HEK293 (cell line): ENCODE measurements at regions not wholly inside any gene's neighbourhood (a gene's known extent, or its start where the extent isn't known, plus 50 kb on each side); places are given as distances from the start of the nearest gene placed in this dataset.

Experiments used
- PRDM1 ChIP-seq: fragments of 450-650 bp; formaldehyde crosslinking; IDR thresholded peaks from 2 replicates; pipeline ENCODE4; 2016; ENCODE audit warnings: missing biosample characterization, missing genetic modification characterization
- YY1 ChIP-seq: fragments of 450-650 bp; formaldehyde crosslinking; IDR thresholded peaks from 2 replicates; pipeline ENCODE4 v1.5.1; 2018; ENCODE audit warnings: missing biosample characterization, missing genetic modification characterization
- ZNF202 ChIP-seq: fragments of 450-650 bp; formaldehyde crosslinking; IDR thresholded peaks from 2 replicates; pipeline ENCODE4 v1.5.1; 2016; ENCODE audit warnings: missing biosample characterization, missing genetic modification characterization, borderline replicate concordance
- ZNF561 ChIP-seq: fragments of 450-650 bp; IDR thresholded peaks from 2 replicates; pipeline ENCODE4 v1.5.1; 2018; ENCODE audit warnings: missing biosample characterization, missing genetic modification characterization, borderline replicate concordance
- ZNF660 ChIP-seq: fragments of 450-650 bp; IDR thresholded peaks from 2 replicates; pipeline ENCODE4 v1.5.1; 2018; ENCODE audit warnings: missing biosample characterization, mild to moderate bottlenecking, missing genetic modification characterization
- TF ChIP-seq, protein P1 (sequence below): fragments of 450-650 bp; formaldehyde crosslinking; IDR thresholded peaks from 2 replicates; pipeline ENCODE4 v1.5.1; 2016; ENCODE audit warnings: missing biosample characterization, missing genetic modification characterization
- TF ChIP-seq, protein P2 (sequence below): fragments of 450-650 bp; formaldehyde crosslinking; IDR thresholded peaks from 2 replicates; pipeline ENCODE4 v1.5.1; 2016; ENCODE audit warnings: missing biosample characterization, missing genetic modification characterization
- TF ChIP-seq, protein P3 (sequence below): fragments of 450-650 bp; formaldehyde crosslinking; IDR thresholded peaks from 2 replicates; pipeline ENCODE4 v1.5.1; 2017; ENCODE audit warnings: missing biosample characterization, missing genetic modification characterization
- TF ChIP-seq, protein P4 (sequence below): fragments of 450-650 bp; formaldehyde crosslinking; IDR thresholded peaks from 2 replicates; pipeline ENCODE4 v1.5.1; 2016; ENCODE audit warnings: missing biosample characterization, missing genetic modification characterization
- TF ChIP-seq, protein P5 (sequence below): fragments of 450-650 bp; formaldehyde crosslinking; IDR thresholded peaks from 2 replicates; pipeline ENCODE4 v1.5.1; 2016; ENCODE audit warnings: missing biosample characterization, missing genetic modification characterization, borderline replicate concordance
- TF ChIP-seq, protein P6 (sequence below): fragments of 450-650 bp; formaldehyde crosslinking; IDR thresholded peaks from 2 replicates; pipeline ENCODE4 v1.5.1; 2016; ENCODE audit warnings: missing biosample characterization, missing genetic modification characterization

DNA sequence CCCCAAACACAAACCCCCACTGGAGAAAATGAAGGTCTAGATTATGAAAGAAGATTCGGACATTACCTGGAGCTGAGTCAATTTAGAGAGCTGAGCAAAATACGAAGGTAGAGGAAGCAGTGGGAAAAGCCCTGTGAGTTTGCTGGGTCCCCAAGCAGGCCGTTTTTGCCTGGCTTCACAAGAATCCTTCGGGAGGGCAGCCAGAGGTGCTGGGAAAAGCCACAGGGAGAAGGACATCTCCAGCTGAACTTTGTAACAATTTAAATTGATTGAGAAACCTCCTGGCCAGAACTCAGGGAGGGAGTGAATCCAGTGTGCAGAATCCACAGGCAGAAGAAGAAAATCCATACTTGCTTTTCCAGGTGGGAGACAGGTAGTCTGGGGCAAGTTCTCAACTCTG, 319.1 kb upstream of the CT83 start:
- TF ChIP-seq ZNF660 (tag by site-specific recombination) (no peak), ZNF202 (tag by site-specific recombination) (no peak), ZNF561 (no peak), PRDM1 (no peak), YY1 (tag by site-specific recombination) (no peak)
- TF ChIP-seq, protein P1, sequence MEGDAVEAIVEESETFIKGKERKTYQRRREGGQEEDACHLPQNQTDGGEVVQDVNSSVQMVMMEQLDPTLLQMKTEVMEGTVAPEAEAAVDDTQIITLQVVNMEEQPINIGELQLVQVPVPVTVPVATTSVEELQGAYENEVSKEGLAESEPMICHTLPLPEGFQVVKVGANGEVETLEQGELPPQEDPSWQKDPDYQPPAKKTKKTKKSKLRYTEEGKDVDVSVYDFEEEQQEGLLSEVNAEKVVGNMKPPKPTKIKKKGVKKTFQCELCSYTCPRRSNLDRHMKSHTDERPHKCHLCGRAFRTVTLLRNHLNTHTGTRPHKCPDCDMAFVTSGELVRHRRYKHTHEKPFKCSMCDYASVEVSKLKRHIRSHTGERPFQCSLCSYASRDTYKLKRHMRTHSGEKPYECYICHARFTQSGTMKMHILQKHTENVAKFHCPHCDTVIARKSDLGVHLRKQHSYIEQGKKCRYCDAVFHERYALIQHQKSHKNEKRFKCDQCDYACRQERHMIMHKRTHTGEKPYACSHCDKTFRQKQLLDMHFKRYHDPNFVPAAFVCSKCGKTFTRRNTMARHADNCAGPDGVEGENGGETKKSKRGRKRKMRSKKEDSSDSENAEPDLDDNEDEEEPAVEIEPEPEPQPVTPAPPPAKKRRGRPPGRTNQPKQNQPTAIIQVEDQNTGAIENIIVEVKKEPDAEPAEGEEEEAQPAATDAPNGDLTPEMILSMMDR (tag by site-specific recombination), result no peak
- TF ChIP-seq, protein P2, sequence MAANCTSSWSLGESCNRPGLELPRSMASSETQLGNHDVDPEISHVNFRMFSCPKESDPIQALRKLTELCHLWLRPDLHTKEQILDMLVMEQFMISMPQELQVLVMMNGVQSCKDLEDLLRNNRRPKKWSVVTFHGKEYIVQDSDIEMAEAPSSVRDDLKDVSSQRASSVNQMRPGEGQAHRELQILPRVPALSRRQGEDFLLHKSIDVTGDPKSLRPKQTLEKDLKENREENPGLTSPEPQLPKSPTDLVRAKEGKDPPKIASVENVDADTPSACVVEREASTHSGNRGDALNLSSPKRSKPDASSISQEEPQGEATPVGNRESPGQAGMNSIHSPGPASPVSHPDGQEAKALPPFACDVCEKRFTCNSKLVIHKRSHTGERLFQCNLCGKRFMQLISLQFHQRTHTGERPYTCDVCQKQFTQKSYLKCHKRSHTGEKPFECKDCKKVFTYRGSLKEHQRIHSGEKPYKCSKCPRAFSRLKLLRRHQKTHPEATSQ, result no peak
- TF ChIP-seq, protein P3, sequence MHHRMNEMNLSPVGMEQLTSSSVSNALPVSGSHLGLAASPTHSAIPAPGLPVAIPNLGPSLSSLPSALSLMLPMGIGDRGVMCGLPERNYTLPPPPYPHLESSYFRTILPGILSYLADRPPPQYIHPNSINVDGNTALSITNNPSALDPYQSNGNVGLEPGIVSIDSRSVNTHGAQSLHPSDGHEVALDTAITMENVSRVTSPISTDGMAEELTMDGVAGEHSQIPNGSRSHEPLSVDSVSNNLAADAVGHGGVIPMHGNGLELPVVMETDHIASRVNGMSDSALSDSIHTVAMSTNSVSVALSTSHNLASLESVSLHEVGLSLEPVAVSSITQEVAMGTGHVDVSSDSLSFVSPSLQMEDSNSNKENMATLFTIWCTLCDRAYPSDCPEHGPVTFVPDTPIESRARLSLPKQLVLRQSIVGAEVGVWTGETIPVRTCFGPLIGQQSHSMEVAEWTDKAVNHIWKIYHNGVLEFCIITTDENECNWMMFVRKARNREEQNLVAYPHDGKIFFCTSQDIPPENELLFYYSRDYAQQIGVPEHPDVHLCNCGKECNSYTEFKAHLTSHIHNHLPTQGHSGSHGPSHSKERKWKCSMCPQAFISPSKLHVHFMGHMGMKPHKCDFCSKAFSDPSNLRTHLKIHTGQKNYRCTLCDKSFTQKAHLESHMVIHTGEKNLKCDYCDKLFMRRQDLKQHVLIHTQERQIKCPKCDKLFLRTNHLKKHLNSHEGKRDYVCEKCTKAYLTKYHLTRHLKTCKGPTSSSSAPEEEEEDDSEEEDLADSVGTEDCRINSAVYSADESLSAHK, result no peak
- TF ChIP-seq, protein P4, sequence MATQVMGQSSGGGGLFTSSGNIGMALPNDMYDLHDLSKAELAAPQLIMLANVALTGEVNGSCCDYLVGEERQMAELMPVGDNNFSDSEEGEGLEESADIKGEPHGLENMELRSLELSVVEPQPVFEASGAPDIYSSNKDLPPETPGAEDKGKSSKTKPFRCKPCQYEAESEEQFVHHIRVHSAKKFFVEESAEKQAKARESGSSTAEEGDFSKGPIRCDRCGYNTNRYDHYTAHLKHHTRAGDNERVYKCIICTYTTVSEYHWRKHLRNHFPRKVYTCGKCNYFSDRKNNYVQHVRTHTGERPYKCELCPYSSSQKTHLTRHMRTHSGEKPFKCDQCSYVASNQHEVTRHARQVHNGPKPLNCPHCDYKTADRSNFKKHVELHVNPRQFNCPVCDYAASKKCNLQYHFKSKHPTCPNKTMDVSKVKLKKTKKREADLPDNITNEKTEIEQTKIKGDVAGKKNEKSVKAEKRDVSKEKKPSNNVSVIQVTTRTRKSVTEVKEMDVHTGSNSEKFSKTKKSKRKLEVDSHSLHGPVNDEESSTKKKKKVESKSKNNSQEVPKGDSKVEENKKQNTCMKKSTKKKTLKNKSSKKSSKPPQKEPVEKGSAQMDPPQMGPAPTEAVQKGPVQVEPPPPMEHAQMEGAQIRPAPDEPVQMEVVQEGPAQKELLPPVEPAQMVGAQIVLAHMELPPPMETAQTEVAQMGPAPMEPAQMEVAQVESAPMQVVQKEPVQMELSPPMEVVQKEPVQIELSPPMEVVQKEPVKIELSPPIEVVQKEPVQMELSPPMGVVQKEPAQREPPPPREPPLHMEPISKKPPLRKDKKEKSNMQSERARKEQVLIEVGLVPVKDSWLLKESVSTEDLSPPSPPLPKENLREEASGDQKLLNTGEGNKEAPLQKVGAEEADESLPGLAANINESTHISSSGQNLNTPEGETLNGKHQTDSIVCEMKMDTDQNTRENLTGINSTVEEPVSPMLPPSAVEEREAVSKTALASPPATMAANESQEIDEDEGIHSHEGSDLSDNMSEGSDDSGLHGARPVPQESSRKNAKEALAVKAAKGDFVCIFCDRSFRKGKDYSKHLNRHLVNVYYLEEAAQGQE (tag by site-specific recombination), result no peak
- TF ChIP-seq, protein P5, sequence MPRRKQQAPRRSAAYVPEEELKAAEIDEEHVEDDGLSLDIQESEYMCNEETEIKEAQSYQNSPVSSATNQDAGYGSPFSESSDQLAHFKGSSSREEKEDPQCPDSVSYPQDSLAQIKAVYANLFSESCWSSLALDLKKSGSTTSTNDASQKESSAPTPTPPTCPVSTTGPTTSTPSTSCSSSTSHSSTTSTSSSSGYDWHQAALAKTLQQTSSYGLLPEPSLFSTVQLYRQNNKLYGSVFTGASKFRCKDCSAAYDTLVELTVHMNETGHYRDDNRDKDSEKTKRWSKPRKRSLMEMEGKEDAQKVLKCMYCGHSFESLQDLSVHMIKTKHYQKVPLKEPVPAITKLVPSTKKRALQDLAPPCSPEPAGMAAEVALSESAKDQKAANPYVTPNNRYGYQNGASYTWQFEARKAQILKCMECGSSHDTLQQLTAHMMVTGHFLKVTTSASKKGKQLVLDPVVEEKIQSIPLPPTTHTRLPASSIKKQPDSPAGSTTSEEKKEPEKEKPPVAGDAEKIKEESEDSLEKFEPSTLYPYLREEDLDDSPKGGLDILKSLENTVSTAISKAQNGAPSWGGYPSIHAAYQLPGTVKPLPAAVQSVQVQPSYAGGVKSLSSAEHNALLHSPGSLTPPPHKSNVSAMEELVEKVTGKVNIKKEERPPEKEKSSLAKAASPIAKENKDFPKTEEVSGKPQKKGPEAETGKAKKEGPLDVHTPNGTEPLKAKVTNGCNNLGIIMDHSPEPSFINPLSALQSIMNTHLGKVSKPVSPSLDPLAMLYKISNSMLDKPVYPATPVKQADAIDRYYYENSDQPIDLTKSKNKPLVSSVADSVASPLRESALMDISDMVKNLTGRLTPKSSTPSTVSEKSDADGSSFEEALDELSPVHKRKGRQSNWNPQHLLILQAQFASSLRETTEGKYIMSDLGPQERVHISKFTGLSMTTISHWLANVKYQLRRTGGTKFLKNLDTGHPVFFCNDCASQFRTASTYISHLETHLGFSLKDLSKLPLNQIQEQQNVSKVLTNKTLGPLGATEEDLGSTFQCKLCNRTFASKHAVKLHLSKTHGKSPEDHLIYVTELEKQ (tag by site-specific recombination), result no peak
- TF ChIP-seq, protein P6, sequence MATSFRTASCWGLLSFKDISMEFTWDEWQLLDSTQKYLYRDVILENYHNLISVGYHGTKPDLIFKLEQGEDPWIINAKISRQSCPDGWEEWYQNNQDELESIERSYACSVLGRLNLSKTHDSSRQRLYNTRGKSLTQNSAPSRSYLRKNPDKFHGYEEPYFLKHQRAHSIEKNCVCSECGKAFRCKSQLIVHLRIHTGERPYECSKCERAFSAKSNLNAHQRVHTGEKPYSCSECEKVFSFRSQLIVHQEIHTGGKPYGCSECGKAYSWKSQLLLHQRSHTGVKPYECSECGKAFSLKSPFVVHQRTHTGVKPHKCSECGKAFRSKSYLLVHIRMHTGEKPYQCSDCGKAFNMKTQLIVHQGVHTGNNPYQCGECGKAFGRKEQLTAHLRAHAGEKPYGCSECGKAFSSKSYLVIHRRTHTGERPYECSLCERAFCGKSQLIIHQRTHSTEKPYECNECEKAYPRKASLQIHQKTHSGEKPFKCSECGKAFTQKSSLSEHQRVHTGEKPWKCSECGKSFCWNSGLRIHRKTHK (tag by site-specific recombination), result no peak
